ENCODE measurements at regions not wholly inside any gene's neighbourhood (a gene's known extent, or its start where the extent isn't known, plus 50 kb on each side); places are given as distances from the start of the nearest gene placed in this dataset.

DNA sequence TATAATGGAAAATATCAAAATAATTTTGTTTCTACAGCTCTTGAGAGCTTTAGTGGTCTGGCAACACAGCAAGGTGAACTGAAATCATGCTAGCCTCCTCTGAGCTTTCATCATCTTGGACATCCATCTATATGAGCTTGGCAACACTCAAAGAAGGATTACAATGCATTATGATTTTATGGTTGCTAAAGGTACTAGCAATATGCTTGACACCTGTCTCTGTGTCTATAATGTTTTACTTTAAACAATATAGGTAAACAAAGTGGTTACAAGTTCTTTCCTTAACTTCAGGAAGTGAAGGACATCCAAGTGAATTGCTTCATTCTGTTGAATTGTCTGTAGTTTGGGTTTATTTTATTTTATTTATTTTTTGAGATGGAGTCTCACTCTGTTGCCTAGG, 203.7 kb upstream of the RRP15 start:
- H3K36me3 Mint-ChIP-seq (ENCODE audit: low read depth), result no peaks in the 10 kb centered on the region
- Histone ChIP-seq H3K9me3 (ENCODE audit: control insufficient read depth in 1 of 2, insufficient read depth in 1 of 2, low read length in 2 of 2) (no peaks in the 10 kb centered on the region), H3K27me3 (ENCODE audit: control insufficient read depth in 1 of 2, insufficient read depth in 2 of 2, low read length in 2 of 2) (no peaks in the 10 kb centered on the region), H3K4me3 (ENCODE audit: low read length) (no peak overlapping the region), H3K36me3 (ENCODE audit: insufficient read depth, low read length) (no peaks in the 10 kb centered on the region), H3K4me1 (ENCODE audit: insufficient read depth, low read length) (no peaks in the 10 kb centered on the region), H3K27ac (ENCODE audit: low read depth in 1 of 2, low read length in 2 of 2) (no peak overlapping the region)
- DNase-seq (no peak), ATAC-seq (ENCODE audit: poor library complexity) (no peak)
- TF ChIP-seq, protein P1, sequence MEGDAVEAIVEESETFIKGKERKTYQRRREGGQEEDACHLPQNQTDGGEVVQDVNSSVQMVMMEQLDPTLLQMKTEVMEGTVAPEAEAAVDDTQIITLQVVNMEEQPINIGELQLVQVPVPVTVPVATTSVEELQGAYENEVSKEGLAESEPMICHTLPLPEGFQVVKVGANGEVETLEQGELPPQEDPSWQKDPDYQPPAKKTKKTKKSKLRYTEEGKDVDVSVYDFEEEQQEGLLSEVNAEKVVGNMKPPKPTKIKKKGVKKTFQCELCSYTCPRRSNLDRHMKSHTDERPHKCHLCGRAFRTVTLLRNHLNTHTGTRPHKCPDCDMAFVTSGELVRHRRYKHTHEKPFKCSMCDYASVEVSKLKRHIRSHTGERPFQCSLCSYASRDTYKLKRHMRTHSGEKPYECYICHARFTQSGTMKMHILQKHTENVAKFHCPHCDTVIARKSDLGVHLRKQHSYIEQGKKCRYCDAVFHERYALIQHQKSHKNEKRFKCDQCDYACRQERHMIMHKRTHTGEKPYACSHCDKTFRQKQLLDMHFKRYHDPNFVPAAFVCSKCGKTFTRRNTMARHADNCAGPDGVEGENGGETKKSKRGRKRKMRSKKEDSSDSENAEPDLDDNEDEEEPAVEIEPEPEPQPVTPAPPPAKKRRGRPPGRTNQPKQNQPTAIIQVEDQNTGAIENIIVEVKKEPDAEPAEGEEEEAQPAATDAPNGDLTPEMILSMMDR (IDR thresholded peaks at IDR 0.05), result no peak
- intact Hi-C loops (cut with DNase I, micrococcal nuclease), result no loop called here
- no peaks in the 10 kb centered on the region for H3K4me1 Mint-ChIP-seq (ENCODE audit: low read depth)
- no peak overlapping the region for H3K4me3 Mint-ChIP-seq
- H3K9me3 Mint-ChIP-seq, result peaks cover 12% of the 10 kb centered on the region
- CTCF ChIA-PET, result no interaction called here
- H3K27me3 Mint-ChIP-seq, result no peaks in the 10 kb centered on the region
- POLR2A ChIA-PET, result no interaction called here
- H3K27ac Mint-ChIP-seq, result no peak overlapping the region

DNA sequence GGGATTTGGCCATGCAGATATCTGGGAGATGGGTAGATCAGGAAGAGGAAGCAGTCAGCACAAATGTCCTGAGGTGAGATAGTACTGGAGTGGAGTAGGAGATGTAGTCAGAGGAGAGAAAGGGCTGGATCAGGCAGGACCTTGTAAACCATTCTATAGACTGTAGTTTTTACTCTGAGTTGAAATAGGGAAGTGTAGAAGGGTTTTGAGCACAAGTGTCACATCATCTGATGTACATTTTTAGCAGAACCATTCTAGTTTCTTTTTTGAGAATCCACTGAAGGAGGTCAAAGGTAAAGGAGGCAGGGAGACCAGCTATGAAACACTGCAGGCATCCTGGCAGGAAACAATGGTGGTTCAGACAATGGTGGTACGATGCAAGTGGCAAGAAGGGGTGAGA, 194.6 kb upstream of the RRP15 start:
- H3K9me3 ChIP-seq (ENCODE audit: control insufficient read depth in 1 of 2, insufficient read depth in 1 of 2, low read length in 2 of 2), result no peaks in the 10 kb centered on the region
- H3K9me3 Mint-ChIP-seq, result no peaks in the 10 kb centered on the region
- ChIA-PET CTCF (no interaction called here), POLR2A (no interaction called here)
- intact Hi-C loops (cut with DNase I, micrococcal nuclease), result no loop called here
- H3K4me3 Mint-ChIP-seq, result no peak overlapping the region
- H3K36me3 Mint-ChIP-seq (ENCODE audit: low read depth), result no peaks in the 10 kb centered on the region
- no peaks in the 10 kb centered on the region for H3K36me3 ChIP-seq (ENCODE audit: insufficient read depth, low read length)
- ATAC-seq (ENCODE audit: poor library complexity), result no peak
- no peaks in the 10 kb centered on the region for H3K27me3 ChIP-seq (ENCODE audit: control insufficient read depth in 1 of 2, insufficient read depth in 2 of 2, low read length in 2 of 2)
- no peaks in the 10 kb centered on the region for H3K4me1 ChIP-seq (ENCODE audit: insufficient read depth, low read length)
- no peak overlapping the region for H3K4me3 ChIP-seq (ENCODE audit: low read length)
- H3K4me1 Mint-ChIP-seq (ENCODE audit: low read depth), result no peaks in the 10 kb centered on the region
- H3K27ac ChIP-seq (ENCODE audit: low read depth in 1 of 2, low read length in 2 of 2), result no peak overlapping the region
- H3K27me3 Mint-ChIP-seq, result no peaks in the 10 kb centered on the region
- no peak overlapping the region for H3K27ac Mint-ChIP-seq
- DNase-seq, result no peak
- TF ChIP-seq, protein P1 (IDR thresholded peaks at IDR 0.05), result no peak

DNA sequence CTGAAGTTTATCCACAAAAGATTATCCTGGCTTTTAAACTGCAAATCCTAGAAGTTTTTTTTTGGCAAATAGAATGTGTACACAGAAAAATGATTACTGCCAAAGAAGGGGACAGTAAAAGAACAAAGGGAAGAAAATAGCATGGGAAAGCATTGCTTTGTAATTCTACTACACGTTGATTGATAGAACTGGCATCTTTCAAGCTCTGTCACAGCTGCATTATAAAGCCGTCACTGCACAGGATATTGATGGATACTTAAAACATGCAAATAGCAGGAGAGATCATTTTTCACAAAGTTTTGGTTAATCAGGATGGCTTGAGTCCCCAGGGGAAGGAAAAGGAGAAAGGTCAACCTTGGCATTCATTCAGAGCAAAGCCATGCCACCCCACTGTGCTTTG, 183.7 kb upstream of the RRP15 start:
- H3K36me3 ChIP-seq (ENCODE audit: insufficient read depth, low read length), result no peaks in the 10 kb centered on the region
- H3K27me3 Mint-ChIP-seq, result no peaks in the 10 kb centered on the region
- H3K4me1 ChIP-seq (ENCODE audit: insufficient read depth, low read length), result no peaks in the 10 kb centered on the region
- ATAC-seq (ENCODE audit: poor library complexity) (no peak), DNase-seq (no peak)
- H3K9me3 ChIP-seq (ENCODE audit: control insufficient read depth in 1 of 2, insufficient read depth in 1 of 2, low read length in 2 of 2), result peaks cover 0 to 3% of the 10 kb centered on the region in 2 experiments
- H3K36me3 Mint-ChIP-seq (ENCODE audit: low read depth), result no peaks in the 10 kb centered on the region
- no peaks in the 10 kb centered on the region for H3K4me1 Mint-ChIP-seq (ENCODE audit: low read depth)
- H3K27ac ChIP-seq (ENCODE audit: low read depth in 1 of 2, low read length in 2 of 2), result no peak overlapping the region
- TF ChIP-seq, protein P1 (IDR thresholded peaks at IDR 0.05), result no peak
- intact Hi-C loops (cut with DNase I, micrococcal nuclease), result no loop called here
- ChIA-PET POLR2A (no interaction called here), CTCF (no interaction called here)
- H3K9me3 Mint-ChIP-seq, result peaks cover 6% of the 10 kb centered on the region
- H3K27ac Mint-ChIP-seq, result no peak overlapping the region
- no peak overlapping the region for H3K4me3 Mint-ChIP-seq
- H3K27me3 ChIP-seq (ENCODE audit: control insufficient read depth in 1 of 2, insufficient read depth in 2 of 2, low read length in 2 of 2), result no peaks in the 10 kb centered on the region
- no peak overlapping the region for H3K4me3 ChIP-seq (ENCODE audit: low read length)

Data from CD4-positive, alpha-beta T cell (primary cell).